NCI-H2107 treated with DMSO at 0.1 percent for 48 hours (cell line): ENCODE measurements at regions not wholly inside any gene's neighbourhood (a gene's known extent, or its start where the extent isn't known, plus 50 kb on each side); places are given as distances from the start of the nearest gene placed in this dataset.
"Not testable (repeated sequence)": the region's sequence is repeated elsewhere in the genome, so short reads cannot be mapped to it uniquely, and the experiment has no call there.

Experiments used
- DNase-seq: peaks from one replicate; lab custom pipeline; 2025; ENCODE audit not compliant: unreplicated experiment; lab: John Stamatoyannopoulos, UW

DNA sequence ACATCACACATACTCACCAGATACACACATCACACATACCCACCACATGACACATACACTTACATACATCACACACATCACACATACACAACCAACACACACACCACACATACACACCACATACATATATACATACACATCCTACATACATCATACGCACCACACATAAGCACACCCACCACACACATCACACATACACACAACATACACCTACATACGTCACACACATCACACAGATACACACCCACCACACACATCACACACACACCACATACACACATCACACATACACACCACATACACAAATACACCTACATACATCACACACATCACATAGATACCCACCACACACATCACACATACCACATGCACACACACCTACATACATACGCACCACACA lies 158.4 kb downstream of the NDUFA10 start:
- no peak for DNase-seq

DNA sequence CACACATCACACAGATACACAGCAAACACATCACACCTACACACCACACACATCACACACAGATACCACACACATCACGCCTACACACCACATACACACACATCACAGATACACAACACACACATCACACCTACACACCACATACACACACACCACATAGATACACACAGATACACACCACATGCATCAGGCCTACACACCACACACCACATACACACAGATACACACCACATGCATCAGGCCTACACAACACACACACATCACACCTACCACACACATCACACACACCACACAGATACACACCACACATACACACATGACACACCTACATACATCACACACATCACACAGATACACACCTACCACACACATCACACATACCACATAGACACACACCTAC lies 158.8 kb downstream of the NDUFA10 start:
- DNase-seq, result no peak

DNA sequence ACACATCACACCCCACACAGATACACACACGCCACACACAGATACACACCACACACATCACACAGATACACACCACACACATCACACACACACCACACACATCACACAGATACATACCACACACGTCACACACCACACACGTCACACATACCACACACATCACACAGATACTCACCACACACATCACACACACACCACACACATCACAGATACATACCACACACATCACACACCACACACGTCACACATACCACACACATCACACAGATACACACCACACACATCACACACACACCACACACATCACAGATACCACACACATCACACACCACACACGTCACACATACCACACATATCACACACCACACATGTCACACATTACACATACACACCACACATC lies 159.3 kb downstream of the NDUFA10 start:
- DNase-seq, result not testable (repeated sequence)

GRCh38 chr2:239865059-239865639 lies 160.0 kb downstream of the NDUFA10 start:
- no peak for DNase-seq

GRCh38 chr2:239864247-239865058 lies 160.7 kb downstream of the NDUFA10 start:
- no peak for DNase-seq

DNA sequence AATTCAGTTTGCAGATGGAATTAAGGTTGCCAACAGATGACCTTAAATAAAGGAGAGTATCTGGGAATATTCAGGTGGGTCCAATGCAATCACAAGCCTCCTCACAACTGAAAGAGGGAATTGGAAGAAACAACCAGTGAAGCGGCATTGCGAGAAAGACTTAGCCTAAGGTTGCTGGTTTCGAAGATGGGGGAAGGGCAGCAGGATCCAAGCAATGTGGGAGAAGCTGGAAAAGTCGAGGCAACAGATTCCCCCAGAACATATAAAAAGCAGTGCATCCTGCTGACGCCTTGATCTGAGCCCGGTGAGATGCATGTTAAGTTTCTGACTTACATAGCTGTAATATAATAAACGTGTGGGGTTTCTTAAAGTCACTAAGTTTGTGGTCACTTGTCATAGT lies 162.5 kb downstream of the NDUFA10 start:
- DNase-seq, result no peak

- no peak for DNase-seq
Observed at GRCh38 chr2:239858179-239858578, 167.0 kb downstream of the NDUFA10 start.

DNA sequence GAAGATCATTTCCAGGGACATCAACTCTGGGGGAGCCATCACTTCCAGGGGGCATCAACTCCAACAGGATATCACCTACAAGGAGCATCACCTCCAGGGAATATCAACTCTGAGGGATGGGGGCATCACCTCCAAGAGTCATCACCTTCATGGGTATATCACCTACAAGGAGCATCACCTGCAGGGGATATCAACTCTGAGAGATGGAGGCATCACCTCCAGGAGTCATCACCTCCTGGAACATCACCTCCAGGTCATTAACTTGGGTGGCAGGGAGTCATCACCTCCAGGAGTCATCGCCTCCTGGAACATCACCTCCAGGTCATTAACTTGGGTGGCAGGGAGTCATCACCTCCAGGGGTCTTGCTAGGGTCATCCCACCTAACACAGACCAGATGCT lies 167.6 kb downstream of the NDUFA10 start:
- DNase-seq, result no peak

DNA sequence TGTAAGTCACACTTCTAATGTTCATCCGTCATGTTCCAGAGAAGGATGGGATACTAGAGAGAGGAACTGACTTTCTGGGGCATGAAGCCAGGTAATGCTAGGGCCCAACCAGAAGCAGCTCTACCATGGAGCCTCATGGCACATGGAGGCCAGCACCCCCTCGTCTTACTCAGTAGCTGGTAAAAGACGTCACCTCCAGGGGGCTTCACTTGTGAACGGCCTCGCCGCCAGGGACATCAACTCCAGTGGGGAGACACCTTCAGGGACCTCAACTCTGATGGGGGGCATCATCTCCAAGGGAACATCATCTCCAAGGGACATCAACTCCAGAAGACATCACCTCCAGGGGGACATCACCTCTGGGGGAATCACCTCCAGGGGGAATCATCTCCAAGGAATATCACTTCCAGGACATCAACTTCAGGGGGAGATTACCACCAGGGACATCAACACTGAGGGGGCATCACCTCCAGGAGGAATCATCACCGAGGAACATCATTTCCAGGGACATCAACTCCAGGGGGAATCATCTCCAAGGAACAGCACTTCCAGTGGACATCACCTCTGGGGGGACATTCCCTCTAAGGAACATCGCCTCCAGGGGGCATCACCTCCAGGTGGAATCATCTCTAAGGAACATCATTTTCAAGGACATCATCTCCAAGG lies 168.4 kb downstream of the NDUFA10 start:
- DNase-seq, result no peak

DNA sequence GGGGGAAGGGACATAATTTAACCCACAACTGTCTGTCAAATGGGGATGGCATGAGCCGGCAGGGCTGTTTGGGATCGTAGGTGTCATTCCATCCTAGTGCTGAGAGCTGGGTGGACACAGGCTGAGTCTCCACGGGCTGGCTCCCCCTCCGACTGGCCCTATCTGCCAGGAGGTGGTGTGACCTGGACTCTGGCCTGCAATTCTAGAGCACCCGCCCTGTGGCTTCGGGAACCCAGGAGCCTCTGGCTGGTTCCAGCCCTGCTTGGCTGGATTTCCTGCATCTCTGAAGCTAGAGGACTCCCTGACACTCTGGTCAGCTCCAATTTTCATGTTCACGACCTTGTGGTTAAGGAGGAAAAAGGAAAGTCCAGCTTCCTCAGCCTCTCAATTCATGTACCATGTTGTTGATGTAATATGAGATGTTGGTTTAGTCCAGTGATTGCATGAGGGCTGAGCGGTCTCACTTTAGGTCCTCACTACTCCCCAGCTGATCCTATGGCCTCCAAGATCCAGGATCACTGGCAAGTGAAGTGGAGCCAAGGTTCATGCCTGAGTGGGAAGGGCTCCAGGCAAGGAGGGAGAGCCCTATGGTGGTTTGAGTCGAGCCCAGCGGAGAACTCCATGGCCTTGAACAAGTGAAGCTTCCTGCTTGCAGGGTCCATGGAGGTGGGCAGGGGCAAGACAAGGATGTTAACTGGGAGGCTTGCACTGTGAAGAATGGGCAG lies 169.1 kb downstream of the NDUFA10 start:
- DNase-seq, result no peak

DNA sequence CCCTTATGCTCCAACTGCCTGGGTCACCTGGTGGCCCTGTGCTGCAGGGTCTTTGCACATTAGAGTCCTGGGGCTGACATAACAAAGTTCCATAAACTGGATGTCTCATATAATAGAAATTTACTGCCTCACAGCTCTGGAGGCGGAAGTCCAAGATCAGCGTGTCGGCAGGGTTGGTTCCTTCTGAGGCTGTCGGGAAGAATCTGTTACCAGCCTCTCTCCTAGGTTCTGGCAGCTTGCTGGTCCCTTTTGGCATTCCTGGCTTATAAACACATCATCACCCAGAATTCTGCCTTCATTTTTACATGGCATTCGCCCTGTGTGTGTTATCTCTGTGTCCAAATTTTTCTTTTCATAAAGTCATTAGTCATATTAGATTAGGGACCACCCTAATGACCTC lies 170.5 kb downstream of the NDUFA10 start:
- DNase-seq, result no peak

DNA sequence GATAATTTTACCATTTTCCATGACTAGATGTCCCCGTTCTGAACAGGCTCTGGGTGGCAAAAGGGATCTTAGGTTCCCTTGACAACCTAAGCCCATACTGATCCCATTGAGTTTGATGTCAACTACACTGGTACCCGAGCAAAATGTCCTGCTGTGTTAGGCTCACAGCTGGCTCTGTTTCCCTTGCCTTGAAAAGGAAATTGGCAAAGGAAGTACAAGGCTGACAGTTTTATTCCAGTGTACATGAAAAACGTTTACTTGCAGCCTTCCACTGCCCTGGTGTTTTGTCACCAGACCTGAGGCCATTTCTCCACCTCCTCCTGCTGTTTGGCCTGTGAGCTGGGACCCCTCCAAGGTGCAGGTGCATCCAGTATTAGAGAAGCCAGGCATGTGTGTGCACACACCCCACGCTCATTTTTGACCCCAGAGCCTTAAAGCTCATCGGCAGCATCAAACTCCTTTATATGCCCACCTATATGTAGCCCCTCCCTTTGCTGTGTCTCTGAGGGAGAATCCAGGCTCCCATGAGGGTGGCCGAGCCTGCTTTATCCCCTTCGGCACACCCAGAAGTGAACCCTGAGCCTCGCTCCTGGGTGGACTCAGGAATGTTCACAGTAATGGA lies 171.3 kb downstream of the NDUFA10 start:
- no peak for DNase-seq

DNA sequence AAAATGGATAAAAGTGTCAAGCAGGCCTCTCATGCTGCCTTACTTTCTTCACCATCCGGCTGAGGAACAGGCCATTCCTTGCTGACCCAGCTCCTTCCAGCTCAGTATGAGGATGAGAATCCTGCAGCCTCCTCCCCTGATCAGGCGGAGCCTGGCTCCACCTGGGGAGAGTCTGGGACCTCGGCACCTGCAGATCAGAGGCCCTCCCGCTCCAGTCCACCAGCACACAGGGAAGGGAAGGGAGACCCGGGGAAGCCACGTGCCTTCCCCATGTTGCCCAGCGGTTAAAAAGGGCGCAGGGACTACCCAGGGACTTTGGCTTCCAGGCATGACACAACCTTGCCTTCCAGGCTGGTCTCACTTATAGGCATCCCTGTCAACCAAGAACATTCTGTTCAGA lies 172.0 kb downstream of the NDUFA10 start:
- DNase-seq, result no peak

GRCh38 chr2:239852272-239852671 lies 172.9 kb downstream of the NDUFA10 start:
- no peak for DNase-seq

DNA sequence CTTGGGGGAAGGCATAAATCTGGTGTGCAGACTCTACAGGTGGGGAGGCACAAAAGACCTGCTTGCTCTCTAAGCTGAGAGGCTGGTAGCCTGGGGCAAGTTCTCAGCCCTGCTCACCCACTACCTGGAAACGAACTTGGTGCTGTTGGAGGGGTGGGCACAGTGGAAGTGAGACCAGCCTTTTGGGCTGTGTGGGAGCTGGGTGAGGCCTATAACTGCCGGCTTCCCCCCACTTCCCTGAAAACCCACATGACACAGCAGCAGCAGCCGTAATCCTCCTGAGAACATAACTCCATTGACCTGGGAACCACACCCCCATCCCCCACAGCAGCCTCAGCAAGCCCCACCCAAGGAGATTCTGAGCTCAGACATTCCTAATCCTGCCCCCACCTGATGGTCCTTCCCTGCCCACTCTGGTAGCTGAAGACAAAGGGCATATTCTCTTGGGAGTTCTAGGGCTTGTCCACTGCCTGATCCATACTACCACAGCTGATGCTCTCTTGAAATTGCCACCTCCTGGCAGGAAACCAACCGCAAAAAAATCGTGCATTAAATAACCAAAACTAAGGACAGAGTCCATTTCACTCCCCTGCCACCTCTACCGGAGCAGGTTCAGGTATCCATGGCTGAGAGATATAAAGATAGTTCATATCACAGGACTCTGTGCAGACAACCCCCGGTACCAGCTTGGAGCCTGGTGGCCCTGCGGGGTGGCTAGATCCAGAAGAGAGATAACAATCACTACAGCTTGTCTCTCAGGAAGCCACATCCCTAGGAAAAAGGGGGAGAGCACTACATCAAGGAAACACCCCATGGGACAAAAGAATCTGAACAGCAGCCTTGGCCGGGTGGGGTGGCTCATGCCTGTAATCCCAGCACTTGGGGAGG lies 178.1 kb downstream of the NDUFA10 start:
- no peak for DNase-seq

DNA sequence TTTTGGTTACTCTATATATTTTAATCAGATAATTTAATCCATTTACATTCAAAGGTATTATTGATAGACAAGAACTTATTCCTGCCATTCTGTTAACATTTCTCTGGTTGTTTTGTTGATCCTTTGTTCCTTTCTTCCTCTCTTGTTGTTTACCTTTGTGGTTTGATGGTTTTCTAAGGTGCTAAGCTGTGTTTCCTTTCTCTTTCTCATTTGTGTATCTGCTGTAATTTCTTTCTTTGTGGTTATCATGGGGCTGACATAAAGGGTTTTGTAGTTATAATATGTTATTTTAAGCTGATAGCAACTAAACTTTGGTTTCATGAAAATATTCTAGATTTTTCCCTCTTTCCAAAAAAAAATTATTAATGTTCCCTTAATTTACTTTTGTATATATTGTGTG lies 179.2 kb downstream of the NDUFA10 start:
- DNase-seq, result no peak

DNA sequence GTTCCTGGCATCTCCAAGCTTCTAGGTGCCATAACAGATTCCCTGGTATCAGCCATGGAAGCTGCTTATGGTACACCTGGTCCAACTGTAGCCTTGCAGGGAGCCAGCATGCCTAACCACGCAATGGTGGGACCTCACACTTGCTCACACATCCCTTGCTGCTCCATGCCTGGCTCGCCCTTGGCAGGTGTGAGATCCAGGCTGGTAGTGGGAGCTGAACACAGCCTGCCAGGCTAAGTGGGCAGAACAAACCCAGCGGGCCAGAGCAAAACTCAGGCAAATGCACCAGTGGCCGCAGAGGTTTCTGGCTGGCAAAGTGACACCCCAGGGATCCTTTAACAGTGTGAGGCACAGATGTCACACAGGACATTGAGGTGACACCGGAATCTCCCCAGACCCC lies 185.8 kb downstream of the NDUFA10 start:
- no peak for DNase-seq

DNA sequence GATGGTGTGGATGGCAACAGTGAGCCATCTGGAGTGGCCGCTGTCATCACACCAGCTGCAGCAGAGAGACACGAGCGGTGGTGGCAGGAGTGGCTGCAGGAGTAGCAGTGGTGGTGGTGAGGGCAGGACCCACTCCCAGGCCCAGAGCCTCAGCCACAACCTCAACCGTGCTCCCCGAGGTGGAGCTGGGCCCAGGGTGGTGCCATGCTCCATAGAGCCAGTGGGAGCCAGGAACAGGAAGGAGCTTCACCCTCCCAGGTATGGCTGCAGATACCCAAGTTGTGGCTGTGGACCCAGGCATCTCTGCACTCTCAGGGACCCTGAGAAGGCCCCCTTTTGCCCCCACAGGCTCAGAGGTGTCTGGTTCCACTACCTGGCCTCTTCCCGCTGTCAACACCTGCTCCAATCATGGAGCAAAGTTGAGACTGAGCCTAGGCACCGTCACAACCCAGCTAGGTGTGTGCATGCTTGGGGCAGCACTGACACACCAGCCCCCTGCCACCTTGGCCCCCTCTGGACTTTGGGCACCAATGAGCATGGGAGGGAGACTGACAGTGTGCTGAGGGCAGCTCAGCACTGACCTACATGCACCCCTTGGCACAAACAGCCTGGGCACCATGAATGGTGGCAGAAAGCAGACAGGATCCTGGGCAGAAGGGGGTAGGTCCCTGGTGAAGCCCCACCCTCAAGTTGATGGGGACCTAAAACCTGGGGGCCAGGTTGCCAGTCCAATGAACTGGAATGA lies 188.9 kb downstream of the NDUFA10 start:
- DNase-seq, result no peak

DNA sequence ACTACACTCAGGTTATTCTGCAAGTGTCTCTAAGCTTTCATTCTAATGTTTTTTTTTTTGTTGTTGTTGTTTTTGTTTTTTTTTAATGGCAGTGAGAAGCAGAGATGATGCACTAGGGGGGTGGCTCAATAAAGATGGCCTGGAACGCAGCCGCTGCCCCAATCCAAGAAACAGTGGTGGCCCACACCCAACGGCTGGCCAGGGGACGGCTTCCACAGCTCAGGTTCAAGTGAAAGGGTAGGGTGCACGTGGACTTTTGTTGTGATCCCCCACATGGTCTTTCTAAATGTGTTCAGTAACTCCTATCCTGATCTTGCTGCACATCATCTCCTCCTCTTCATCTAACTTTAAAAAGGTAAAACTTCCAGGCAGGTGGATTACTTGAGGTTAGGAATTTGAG lies 190.1 kb downstream of the NDUFA10 start:
- DNase-seq, result no peak

GRCh38 chr2:239834143-239834542 lies 191.0 kb downstream of the NDUFA10 start:
- DNase-seq, result no peak
